Effector CD8-positive, alpha-beta T cell (primary cell): ENCODE measurements at regions not wholly inside any gene's neighbourhood (a gene's known extent, or its start where the extent isn't known, plus 50 kb on each side); places are given as distances from the start of the nearest gene placed in this dataset.
"Not testable (repeated sequence)": the region's sequence is repeated elsewhere in the genome, so short reads cannot be mapped to it uniquely, and the experiment has no call there.

Experiments used
- DNase-seq: peaks from one replicate; lab custom pipeline; 2025; lab: John Stamatoyannopoulos, UW

GRCh38 chr12:90829044-90829443, 125.9 kb downstream of the CCER1 start:
- no peak for DNase-seq

DNA sequence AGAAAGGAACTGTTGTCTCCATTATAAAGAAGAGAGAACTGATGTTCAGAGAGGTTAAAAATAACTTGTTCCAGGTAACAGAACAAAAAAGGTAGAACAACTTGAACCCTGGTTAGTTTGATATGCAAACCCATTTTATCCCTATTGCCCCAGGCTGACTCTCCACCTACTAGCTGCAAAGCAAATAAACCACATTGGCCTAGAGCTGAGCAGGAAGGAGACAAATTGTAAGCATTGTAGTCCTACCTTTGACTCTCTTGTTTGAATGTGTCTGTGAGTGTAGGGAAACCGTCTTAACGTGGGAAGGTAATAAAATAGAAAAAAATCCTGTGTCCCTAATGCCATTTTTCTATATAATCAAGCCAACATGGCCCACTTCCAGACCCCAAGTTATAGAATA, 126.4 kb downstream of the CCER1 start:
- no peak for DNase-seq

DNA sequence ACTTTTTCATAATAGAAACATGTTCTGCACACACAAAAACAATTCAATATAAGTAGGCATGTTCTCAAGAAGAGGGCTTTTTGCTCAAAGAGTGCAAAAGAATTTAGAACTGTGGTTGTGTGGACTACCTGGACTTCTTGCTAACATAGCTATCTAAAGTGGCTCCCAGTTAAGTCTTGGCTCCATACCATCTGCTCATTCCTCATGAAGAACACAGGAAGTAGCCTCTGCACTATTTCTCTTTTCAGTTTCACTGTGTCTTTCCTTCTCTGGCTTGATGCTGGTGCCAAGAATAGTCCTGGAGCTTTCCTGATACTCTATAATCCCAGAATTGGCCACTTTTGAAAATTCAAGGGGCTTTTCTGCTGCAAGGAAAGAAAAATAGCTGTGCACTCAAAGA, 127.4 kb downstream of the CCER1 start:
- no peak for DNase-seq

- no peak for DNase-seq
Measured at GRCh38 chr12:90826036-90826435, 128.9 kb downstream of the CCER1 start.

GRCh38 chr12:90823859-90824258, 131.1 kb downstream of the CCER1 start:
- DNase-seq: no peak

DNA sequence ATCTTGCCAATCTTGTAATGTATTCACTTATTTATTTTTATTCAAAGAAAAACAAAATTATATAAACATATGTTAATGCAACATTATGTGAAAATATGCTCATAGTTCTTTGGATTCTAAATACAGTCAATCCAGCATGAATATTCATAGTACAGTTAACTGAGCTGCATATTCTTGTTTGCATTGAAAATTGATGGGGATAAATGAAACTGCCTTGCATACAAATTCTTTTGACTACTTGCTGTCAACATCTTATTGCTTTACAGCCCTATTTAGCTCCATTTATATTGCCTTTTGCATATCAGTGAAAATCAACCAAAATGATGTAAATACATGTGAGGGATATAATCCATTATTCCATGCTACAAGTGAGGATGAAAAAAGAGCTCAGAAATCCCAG, 135.3 kb downstream of the CCER1 start:
- DNase-seq: no peak

- DNase-seq: no peak
Measured at GRCh38 chr12:90816353-90817089, 138.5 kb downstream of the CCER1 start.

DNA sequence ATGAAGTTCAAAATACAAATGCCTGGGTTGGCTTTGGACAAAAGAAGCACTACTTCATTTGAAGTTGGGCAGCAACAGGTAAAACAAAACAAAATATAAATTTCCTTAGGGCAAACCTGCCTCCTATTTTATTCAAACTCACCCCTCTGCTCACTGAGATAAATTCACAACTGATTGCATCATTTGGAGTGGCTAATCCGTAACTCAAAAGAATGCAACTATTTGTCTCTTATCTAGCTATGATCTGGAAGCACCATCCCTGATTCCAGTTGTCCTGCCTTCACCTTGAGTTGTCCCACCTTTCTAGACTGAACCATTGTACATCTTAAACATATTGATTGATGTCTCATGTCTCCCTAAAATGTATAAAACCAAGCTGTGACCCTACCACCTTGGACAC, 145.0 kb downstream of the CCER1 start:
- no peak for DNase-seq

DNA sequence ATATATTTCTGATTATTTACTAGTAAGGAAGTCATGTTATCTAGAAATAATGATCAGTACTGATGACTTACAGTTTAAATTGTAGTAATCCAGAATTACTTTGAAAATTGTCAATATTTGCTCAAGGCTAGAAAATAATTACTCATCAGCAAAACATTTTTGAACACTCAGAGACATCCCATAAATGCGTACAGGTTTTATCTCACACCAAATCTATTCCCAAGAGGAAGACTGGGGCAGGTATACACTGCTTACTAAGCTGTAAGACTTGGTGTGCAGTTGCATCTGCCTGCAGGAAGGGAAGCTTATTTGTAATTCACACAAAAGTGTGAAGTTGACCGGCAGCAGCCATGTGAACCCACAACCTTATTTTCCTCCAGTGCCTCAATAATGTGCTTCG, 146.4 kb downstream of the CCER1 start:
- DNase-seq: no peak

DNA sequence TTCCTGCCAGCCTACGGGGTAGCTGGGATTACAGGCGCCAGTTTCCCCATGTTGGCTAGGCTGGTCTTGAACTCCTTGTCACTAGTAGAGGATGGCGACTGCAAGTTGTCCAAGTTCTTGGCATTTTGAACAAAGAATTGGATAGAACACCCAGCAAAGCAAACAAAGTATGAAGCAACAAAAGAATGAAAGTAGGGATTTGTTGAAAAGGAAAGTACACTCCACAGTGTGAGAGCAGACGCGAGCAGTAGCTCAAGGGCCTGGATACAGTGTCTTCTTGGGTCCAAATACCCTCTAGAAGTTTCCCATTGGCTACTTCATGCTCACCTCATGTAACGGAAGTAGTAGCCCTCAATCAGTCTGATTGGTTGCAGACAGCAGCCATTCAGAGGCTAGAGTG, 152.2 kb downstream of the CCER1 start:
- DNase-seq: no peak

DNA sequence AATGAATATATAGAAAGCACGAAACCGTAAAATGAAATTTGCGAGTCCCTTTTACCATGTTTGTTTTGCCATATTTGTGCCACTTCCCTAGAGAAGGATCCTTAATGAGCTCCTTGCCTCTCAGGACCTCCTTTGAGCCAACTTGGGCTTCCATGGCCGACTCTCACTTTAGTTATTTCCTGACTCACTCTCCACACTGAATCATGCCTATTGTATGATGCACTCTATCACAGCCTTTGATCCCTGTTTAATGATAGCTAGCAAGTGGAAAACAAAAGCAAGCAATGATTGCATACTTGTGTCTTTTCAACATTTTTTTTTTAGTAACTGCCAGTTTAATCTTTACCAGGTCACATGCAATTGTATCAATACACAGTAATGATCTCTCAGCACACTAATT, 153.2 kb downstream of the CCER1 start:
- no peak for DNase-seq

DNA sequence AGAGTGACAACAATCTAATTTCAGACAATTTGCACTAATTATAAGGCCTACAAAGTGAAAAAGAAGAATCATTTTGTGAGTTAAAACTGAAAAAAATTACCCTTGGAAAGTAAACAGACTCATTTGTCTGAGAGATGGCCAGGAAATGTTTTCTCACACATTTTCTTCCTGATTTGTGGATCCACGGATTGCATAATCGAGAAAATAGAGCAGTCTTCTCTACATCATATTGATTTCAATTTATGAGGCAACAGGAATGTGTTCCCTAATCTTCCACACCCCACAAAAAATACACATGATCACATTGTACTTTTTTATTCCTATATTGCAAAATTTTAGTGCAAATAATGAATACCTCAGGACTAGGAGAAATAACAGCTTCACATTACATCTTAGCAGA, 160.8 kb downstream of the CCER1 start:
- DNase-seq: no peak

- not testable (repeated sequence) for DNase-seq
Measured at GRCh38 chr12:90792718-90793117, 162.3 kb downstream of the CCER1 start.

- no peak for DNase-seq
Measured at GRCh38 chr12:90791445-90791844, 163.5 kb downstream of the CCER1 start.

GRCh38 chr12:90790747-90791146, 164.2 kb downstream of the CCER1 start:
- DNase-seq: no peak

- DNase-seq: no peak
Measured at GRCh38 chr12:90773491-90773890, 181.5 kb downstream of the CCER1 start.

GRCh38 chr12:90770861-90771260, 184.1 kb downstream of the CCER1 start:
- DNase-seq: no peak

DNA sequence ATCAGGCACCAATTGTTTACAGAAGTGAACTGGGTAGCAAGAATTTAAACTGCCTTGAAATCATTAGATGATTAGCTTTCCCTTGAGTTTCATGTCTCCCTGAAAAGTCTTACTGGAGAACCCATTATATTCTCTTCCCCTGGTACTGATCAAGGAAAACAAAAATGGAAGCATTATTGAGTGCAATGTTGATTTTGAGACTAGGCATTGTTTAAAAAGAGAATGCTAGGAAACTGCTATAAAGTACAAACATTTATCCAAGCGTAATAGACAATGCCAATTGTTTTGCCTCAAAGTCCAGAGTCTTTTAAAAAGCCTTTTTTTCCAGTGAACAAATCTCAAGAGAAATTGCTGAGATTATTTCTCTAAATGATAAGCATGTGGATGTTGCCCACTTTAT, 197.0 kb downstream of the CCER1 start:
- DNase-seq: no peak

GRCh38 chr12:90745211-90745610, 209.8 kb downstream of the CCER1 start:
- DNase-seq: no peak

- no peak for DNase-seq
Measured at GRCh38 chr12:90741611-90742010, 213.4 kb downstream of the CCER1 start.

DNA sequence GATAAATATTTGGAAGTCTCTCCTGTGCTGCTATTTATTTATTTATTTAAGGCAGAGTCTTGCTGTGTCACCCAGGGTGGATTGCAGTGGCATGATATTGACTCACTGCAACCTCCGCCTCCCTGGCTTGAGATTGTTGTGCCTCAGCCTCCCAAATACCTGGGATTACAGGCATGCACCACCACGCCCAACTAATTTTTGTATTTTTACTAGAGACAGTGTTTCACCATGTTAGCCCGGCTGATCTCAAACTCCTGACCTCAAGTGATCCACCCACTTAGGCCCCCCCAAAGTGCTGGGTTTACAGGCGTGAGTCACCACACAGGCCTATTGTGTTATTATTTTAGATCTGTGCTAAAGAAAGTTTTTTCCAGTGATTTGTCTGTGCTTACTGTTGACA, 225.2 kb downstream of the CCER1 start:
- no peak for DNase-seq

- no peak for DNase-seq
Measured at GRCh38 chr12:90712671-90713070, 242.3 kb downstream of the CCER1 start.

- no peak for DNase-seq
Measured at GRCh38 chr12:90710711-90711110, 244.3 kb downstream of the CCER1 start.

GRCh38 chr12:90706036-90706435, 248.9 kb downstream of the CCER1 start:
- DNase-seq: no peak
